GM20000 (cell line): ENCODE measurements at regions not wholly inside any gene's neighbourhood (a gene's known extent, or its start where the extent isn't known, plus 50 kb on each side); places are given as distances from the start of the nearest gene placed in this dataset.
"Not testable (repeated sequence)": the region's sequence is repeated elsewhere in the genome, so short reads cannot be mapped to it uniquely, and the experiment has no call there.

Source experiments
- DNase-seq: peaks from one replicate; pipeline ENCODE4 v3.0.0; 2012; ENCODE audit warnings: low spot score
- TF ChIP-seq, protein P1 (sequence below): IDR thresholded peaks from 2 replicates; pipeline ENCODE4 v1.5.1; 2012; ENCODE audit warnings: mild to moderate bottlenecking, control low read depth; ENCODE audit errors: extremely low read depth, missing control alignments

DNA sequence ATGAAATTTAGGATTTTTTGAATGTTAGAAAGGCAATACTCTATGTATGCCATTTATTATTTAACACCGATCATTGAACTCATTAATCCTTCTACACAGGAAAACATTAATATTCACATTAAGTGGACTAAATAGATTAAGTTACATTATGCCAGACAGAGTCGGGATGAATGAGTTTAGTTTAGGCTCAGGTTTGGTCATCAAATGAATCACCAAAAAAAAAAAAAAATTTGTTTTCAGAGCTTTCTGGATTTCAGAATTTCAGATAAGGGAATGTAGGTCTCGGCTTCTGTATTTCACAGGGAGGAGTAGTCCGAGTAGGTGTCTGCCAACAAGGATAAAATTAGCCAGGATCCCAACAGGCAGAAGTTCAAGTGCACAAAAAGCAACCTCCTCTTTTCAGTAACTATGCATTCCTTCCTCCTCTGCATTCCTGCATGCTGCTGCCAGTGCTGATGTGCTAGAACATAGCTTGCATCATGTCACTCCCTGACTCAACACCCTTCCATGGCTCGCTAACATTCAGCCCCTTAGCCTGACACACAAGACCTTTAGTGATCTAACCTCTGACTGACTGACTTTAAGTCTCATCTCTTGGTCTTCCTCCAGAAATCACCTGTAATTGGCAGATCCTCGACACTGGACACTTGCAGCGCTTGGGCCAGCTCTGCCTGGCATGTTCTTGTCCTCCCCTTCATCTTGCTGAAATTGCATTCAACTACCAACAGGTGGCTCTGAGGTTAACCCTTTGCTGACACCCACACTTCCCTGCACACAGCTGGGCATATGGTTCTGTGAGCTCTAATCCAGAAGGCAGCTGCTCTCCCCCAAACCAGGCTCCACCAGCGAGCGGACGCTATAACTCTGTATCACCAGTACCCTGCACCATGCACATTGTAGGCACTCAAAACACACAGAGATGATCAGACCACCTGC, 145.4 kb upstream of the PROK2 start:
- DNase-seq, result peak; percentile 75

DNA sequence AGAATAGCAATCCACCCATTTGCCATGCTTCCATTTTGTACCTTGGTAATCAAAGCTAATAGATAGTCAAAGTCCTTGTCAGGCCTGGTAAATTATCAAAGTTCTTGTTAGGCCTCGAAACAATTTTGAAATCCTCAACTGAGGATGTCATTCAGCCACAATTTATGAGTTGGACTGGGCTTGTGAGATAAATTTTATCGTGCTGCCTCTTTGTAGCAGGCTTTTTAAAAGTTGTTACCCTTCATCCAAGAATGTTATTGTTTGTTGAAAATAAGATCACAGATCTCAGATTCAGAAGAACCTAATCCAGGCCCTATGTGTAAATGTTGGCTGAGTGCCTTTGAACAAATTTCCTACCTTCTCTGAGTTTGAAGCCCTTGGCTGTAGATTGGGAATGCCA, 143.3 kb upstream of the PROK2 start:
- TF ChIP-seq, protein P1, sequence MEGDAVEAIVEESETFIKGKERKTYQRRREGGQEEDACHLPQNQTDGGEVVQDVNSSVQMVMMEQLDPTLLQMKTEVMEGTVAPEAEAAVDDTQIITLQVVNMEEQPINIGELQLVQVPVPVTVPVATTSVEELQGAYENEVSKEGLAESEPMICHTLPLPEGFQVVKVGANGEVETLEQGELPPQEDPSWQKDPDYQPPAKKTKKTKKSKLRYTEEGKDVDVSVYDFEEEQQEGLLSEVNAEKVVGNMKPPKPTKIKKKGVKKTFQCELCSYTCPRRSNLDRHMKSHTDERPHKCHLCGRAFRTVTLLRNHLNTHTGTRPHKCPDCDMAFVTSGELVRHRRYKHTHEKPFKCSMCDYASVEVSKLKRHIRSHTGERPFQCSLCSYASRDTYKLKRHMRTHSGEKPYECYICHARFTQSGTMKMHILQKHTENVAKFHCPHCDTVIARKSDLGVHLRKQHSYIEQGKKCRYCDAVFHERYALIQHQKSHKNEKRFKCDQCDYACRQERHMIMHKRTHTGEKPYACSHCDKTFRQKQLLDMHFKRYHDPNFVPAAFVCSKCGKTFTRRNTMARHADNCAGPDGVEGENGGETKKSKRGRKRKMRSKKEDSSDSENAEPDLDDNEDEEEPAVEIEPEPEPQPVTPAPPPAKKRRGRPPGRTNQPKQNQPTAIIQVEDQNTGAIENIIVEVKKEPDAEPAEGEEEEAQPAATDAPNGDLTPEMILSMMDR, result no peak
- DNase-seq, result no peak

More for the DNA sequence above, 145.4 kb upstream of the PROK2 start:
- TF ChIP-seq, protein P1, result peak; percentile 56

DNA sequence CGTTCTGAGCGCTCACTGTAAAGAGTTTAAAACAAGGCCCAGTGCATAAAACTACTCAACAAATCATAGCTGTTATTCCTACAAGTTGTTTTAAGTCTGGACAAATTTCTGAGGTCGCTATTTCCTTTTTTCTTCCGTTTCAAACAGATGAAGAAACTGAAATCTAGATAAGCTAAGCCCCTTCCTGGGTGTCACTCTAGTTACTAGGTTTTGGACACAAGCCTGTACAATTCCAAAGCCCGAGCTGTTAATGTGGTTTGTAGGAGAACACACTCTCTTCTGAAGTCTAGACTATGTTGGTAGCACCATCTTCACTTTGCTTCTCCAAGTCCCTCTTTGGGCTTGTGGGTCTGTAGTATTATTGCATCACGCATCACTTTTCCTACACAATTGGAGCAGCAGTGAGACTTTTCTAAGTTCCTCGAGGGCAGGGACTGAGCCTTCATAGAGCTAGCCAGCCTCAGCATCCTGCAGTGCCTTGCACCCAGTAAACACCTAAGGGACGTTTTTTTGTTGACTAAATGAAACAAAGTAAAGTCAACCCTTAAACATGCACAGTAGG, 142.6 kb upstream of the PROK2 start:
- DNase-seq, result no peak
- TF ChIP-seq, protein P1, result no peak

DNA sequence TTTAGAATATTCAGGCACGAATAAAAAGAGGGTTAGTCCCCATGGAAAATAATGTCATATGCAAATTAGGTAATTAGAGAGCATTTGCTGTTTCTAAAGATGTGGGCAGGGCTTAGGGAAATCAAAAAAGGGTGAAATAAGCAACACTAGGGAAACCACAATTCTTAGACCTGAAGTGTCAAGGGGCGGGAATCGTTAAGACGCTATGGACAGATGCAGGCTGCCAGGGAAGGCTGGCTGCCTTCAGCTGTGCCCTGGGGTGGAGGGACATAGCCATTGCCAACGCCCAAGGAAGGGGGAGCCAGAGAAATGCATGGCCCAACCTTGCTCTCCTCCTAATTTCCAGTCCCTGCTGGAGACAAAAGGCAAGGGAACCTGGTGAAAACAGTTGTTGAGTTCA, 141.7 kb upstream of the PROK2 start:
- no peak for DNase-seq
- TF ChIP-seq, protein P1, result no peak

DNA sequence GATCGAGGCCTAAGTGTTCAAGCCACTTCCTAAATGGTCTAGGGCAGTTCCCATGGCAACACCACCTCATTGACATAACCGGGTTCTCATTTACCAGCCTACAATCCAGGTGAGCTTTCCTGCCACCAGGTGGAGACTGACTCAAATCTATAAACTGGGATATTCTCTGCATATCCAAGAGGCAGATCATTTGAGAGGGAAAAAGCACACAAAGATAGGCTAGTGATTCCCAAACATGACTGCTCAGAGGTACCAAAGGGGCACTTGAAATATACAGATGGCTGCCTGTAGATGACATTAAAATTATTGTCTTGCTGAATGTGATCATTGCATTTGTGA, 141.3 kb upstream of the PROK2 start:
- DNase-seq, result peak; percentile 57
- TF ChIP-seq, protein P1, result peak; percentile 26

DNA sequence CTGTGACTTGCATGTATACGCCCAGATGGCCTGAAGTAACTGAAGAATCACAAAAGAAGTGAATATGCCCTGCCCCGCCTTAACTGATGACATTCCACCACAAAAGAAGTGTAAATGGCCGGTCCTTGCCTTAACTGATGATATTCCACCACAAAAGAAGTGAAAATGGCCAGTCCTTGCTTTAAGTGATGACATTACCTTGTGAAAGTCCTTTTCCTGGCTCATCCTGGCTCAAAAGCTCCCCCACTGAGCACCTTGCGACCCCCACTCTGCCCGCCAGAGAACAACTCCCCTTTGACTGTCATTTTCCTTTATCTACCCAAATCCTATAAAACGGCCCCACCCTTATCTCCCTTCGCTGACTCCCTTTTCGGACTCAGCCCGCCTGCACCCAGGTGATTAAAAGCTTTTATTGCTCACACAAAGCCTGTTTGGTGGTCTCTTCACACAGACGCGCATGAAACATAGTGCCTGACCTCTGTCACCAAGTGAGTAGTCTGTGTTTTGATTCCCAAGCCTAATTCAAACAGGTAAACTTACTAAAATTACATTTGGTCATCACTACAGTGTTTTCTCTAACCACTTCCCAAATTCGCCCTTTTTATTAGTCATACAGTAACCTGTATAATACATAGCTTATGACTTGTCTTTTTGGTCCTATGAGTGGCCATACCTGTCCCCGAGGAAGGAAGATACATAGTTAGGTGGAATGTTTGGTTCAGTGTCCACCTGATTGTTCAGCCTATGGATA, 140.7 kb upstream of the PROK2 start:
- DNase-seq, result not testable (repeated sequence)

DNA sequence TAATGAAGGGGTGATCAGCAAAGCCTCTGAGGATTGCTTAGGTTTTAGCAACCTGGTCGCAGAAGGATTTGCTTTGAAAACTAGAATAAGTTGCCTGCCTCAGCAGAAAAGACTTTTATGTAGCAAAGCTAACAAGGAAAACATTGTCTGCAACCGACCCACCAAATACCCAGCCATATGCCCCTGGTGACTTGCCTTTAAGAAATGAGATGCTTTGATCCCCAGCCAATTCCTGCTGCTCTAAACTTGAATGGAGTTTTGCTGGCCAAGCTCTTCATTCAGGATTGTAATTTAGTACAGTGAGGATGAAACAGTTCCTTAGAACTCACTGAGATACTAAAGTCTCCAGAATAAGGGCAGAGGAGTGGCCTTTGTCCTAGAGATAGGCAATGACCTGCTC, 139.8 kb upstream of the PROK2 start:
- TF ChIP-seq, protein P1, result no peak
- no peak for DNase-seq
